K562 (cell line): ENCODE measurements at regions not wholly inside any gene's neighbourhood (a gene's known extent, or its start where the extent isn't known, plus 50 kb on each side); places are given as distances from the start of the nearest gene placed in this dataset.
"Not testable (repeated sequence)": the region's sequence is repeated elsewhere in the genome, so short reads cannot be mapped to it uniquely, and the experiment has no call there.

ENCODE experiments used
- ATF1 ChIP-seq, 2 experiments: fragments of 450-650 bp in 1 of 2; IDR thresholded peaks; 2 replicates each; pipeline ENCODE4 v1.6.1; 2016; ENCODE audit warnings: missing compliant biosample characterization in 1 of 2, missing genetic modification characterization in 1 of 2
- BCOR ChIP-seq: fragments of 450-650 bp; IDR thresholded peaks from 2 replicates; pipeline ENCODE4 v1.6.1; 2016
- EP300 ChIP-seq: IDR thresholded peaks from 2 replicates; pipeline ENCODE4 v1.6.1; 2012; ENCODE audit warnings: low read length, improper control_type of control experiment
- NFYB ChIP-seq: IDR thresholded peaks from 2 replicates; pipeline ENCODE4 v1.6.1; 2011; ENCODE audit warnings: mild to moderate bottlenecking, moderate library complexity; ENCODE audit not compliant: insufficient read length; ENCODE audit errors: extremely low read depth
- POLR2A ChIP-seq: fragments of 450-650 bp; conservative IDR thresholded peaks from 2 replicates; pipeline ENCODE4 v1.6.1; 2016
- REST ChIP-seq, 2 experiments: fragments of 450-650 bp; formaldehyde crosslinking in 1 of 2; IDR thresholded peaks; 2 replicates each; pipeline versions ENCODE4 v1.4.0 to v1.6.1; 2014 to 2020; ENCODE audit warnings: mild to moderate bottlenecking in 2 of 2, borderline replicate concordance in 1 of 2, low read depth in 1 of 2
- THAP7 ChIP-seq: fragments of 250-450 bp; sonication (Bioruptor Pico); IDR thresholded peaks from 2 replicates; pipeline ENCODE4 v1.5.0; 2021
- ZBTB40 ChIP-seq, 2 experiments: fragments of 450-650 bp in 1 of 2; sonication (generic) in 1 of 2; formaldehyde crosslinking in 1 of 2; IDR thresholded peaks; 2 replicates each; pipeline versions ENCODE4 v1.7.1 to v1.9.0; 2016 to 2022; ENCODE audit warnings: inconsistent platforms in 1 of 2, mild to moderate bottlenecking in 1 of 2, missing genetic modification reagents in 1 of 2
- ZNF197 ChIP-seq: fragments of 200-800 bp; sonication (Bioruptor generic); IDR thresholded peaks from 2 replicates; pipeline ENCODE4 v1.6.1; 2016; ENCODE audit warnings: low read depth, missing genetic modification characterization, missing compliant biosample characterization
- ZNF76 ChIP-seq: fragments of 250-450 bp; sonication (Bioruptor Pico); IDR thresholded peaks from 2 replicates; pipeline ENCODE4 v1.4.0; 2020; ENCODE audit warnings: mild to moderate bottlenecking, moderate library complexity, borderline replicate concordance

GRCh38 chr1:224011751-224012150 is 102.2 kb upstream of the FBXO28 start:
- not testable (repeated sequence) for TF ChIP-seq NFYB; REST (IDR thresholded peaks at IDR 0.05; ENCODE audit: borderline replicate concordance); REST (CRISPR knock-in tag; IDR thresholded peaks at IDR 0.05; ENCODE audit: low read depth); BCOR; ZBTB40 (IDR thresholded peaks at IDR 0.05); ZBTB40 (CRISPR knock-in tag; IDR thresholded peaks at IDR 0.05); ZNF76 (CRISPR knock-in tag); ZNF197 (CRISPR knock-in tag); THAP7 (CRISPR knock-in tag); ATF1 (CRISPR knock-in tag; IDR thresholded peaks at IDR 0.05); ATF1 (tag; IDR thresholded peaks at IDR 0.05); EP300; POLR2A
